Gastroesophageal sphincter (tissue), 4 donors: ENCODE measurements at regions not wholly inside any gene's neighbourhood (a gene's known extent, or its start where the extent isn't known, plus 50 kb on each side); places are given as distances from the start of the nearest gene placed in this dataset.

ENCODE experiments used
- ATAC-seq: fragments of 150-250 bp; one replicate; pipeline ENCODE4 v1.9.1; 2016; ENCODE audit warnings: mild to moderate bottlenecking, moderate library complexity
- H3K27ac ChIP-seq, 4 donors: fragments of 200-600 bp; sonication (generic) in 3 of 4; 1 replicate in 3 of 4; 2 replicates in 1 of 4; pipeline ENCODE4 v1.5.1; 2016 to 2019
- H3K27me3 ChIP-seq: fragments of 200-600 bp; sonication (generic); one replicate; pipeline ENCODE4 v1.5.1; 2019
- H3K36me3 ChIP-seq, 2 donors: fragments of 200-600 bp; sonication (generic); one replicate each; pipeline ENCODE4 v1.5.1; 2019; ENCODE audit warnings: control low read depth in 1 of 2
- H3K4me1 ChIP-seq, 3 donors: fragments of 200-600 bp; sonication (generic); 1 replicate in 2 of 3; 2 replicates in 1 of 3; pipeline ENCODE4 v1.5.1; 2016 to 2019; ENCODE audit warnings: control low read depth in 2 of 3
- H3K4me3 ChIP-seq, 2 donors: fragments of 200-600 bp; sonication (generic); one replicate each; pipeline ENCODE4 v1.5.1; 2019; ENCODE audit warnings: mild to moderate bottlenecking in 1 of 2, moderate library complexity in 1 of 2
- H3K9me3 ChIP-seq, 3 donors: fragments of 200-600 bp; sonication (generic); one replicate each; pipeline ENCODE4 v1.5.1; 2017 to 2019; ENCODE audit warnings: control low read depth in 2 of 3
- CTCF ChIP-seq, 4 experiments: fragments of 200-600 bp in 2 of 4; fragments of 450-650 bp in 2 of 4; sonication (generic) in 1 of 4; IDR thresholded peaks; one replicate each; pipeline ENCODE4 v1.5.1; 2017 to 2019; ENCODE audit warnings: antibody characterized with exemption in 4 of 4, mild to moderate bottlenecking in 2 of 4, moderate library complexity in 2 of 4
- EP300 ChIP-seq: sonication (generic); formaldehyde crosslinking; IDR thresholded peaks from one replicate; pipeline ENCODE4 v1.6.1; 2017; ENCODE audit warnings: antibody characterized with exemption, mild to moderate bottlenecking
- POLR2A ChIP-seq, 2 donors: fragments of 450-650 bp; IDR thresholded peaks; one replicate each; pipeline ENCODE4 v1.6.1; 2017; ENCODE audit warnings: antibody characterized with exemption in 2 of 2, mild to moderate bottlenecking in 2 of 2, moderate library complexity in 1 of 2
- POLR2AphosphoS5 ChIP-seq: sonication (generic); formaldehyde crosslinking; IDR thresholded peaks from one replicate; pipeline ENCODE4 v1.6.1; 2017; ENCODE audit warnings: antibody characterized with exemption
- WGBS, 2 donors: methylation state at CpG; one replicate each; pipeline ENCODE4 v1.1.5; 2018; ENCODE audit warnings: low coverage in 1 of 2; 5-methylcytosine and 5-hydroxymethylcytosine counted together

GRCh38 chr1:106754957-106755356 is 301.5 kb upstream of the PRMT6 start:
- Histone ChIP-seq H3K4me3 (no peak overlapping the region), H3K27ac (no peak overlapping the region), H3K36me3 (no peaks in the 10 kb centered on the region), H3K4me1 (no peaks in the 10 kb centered on the region), H3K27me3 (no peaks in the 10 kb centered on the region), H3K9me3 (no peaks in the 10 kb centered on the region)
- 50 to 62% methylated on average over 1 of the region's 1 CpG for whole genome bisulfite sequencing, 2 donors
- ATAC-seq: no peak
- TF ChIP-seq POLR2AphosphoS5: no peak
- TF ChIP-seq CTCF (IDR thresholded peaks at IDR 0.05): no peak
- TF ChIP-seq EP300: no peak
- no peak for TF ChIP-seq POLR2A (IDR thresholded peaks at IDR 0.05)

- Histone ChIP-seq H3K4me3 (no peak overlapping the region), H3K27me3 (no peaks in the 10 kb centered on the region), H3K27ac (no peak overlapping the region), H3K4me1 (no peaks in the 10 kb centered on the region), H3K36me3 (no peaks in the 10 kb centered on the region), H3K9me3 (no peaks in the 10 kb centered on the region)
- no peak for ATAC-seq
- WGBS, 2 donors: 20 to 55% methylated on average over 1 of the region's 1 CpG
- no peak for TF ChIP-seq EP300
- no peak for TF ChIP-seq CTCF (IDR thresholded peaks at IDR 0.05)
- no peak for TF ChIP-seq POLR2AphosphoS5
- TF ChIP-seq POLR2A (IDR thresholded peaks at IDR 0.05): no peak
Observed at GRCh38 chr1:106755682-106756406, 300.6 kb upstream of the PRMT6 start.

GRCh38 chr1:106756752-106757151 is 299.7 kb upstream of the PRMT6 start:
- TF ChIP-seq POLR2A (IDR thresholded peaks at IDR 0.05) (no peak), EP300 (no peak), POLR2AphosphoS5 (no peak), CTCF (IDR thresholded peaks at IDR 0.05) (no peak)
- no peak overlapping the region for H3K4me3 ChIP-seq
- H3K27me3 ChIP-seq: no peaks in the 10 kb centered on the region
- no peaks in the 10 kb centered on the region for H3K9me3 ChIP-seq
- 17 to 73% methylated on average over 1 of the region's 1 CpG for WGBS, 2 donors
- no peaks in the 10 kb centered on the region for H3K36me3 ChIP-seq
- no peaks in the 10 kb centered on the region for H3K4me1 ChIP-seq
- no peak overlapping the region for H3K27ac ChIP-seq
- ATAC-seq: no peak

GRCh38 chr1:106768077-106768476 is 288.4 kb upstream of the PRMT6 start:
- H3K27ac ChIP-seq: no peak overlapping the region
- no peak for ATAC-seq
- H3K9me3 ChIP-seq: peaks cover 0 to 4% (median 0%) of the 10 kb centered on the region in 3 donors
- H3K36me3 ChIP-seq: no peaks in the 10 kb centered on the region
- 27 to 41% methylated on average over 2 of the region's 2 CpGs for WGBS, 2 donors
- no peaks in the 10 kb centered on the region for H3K27me3 ChIP-seq
- H3K4me3 ChIP-seq: no peak overlapping the region
- no peak for TF ChIP-seq POLR2A (IDR thresholded peaks at IDR 0.05)
- no peak for TF ChIP-seq CTCF (IDR thresholded peaks at IDR 0.05)
- TF ChIP-seq EP300: no peak
- TF ChIP-seq POLR2AphosphoS5: no peak
- no peaks in the 10 kb centered on the region for H3K4me1 ChIP-seq

- WGBS, 2 donors: 44 to 81% methylated on average over 2 of the region's 2 CpGs
Observed at GRCh38 chr1:106768501-106768900, 288.0 kb upstream of the PRMT6 start.

More at GRCh38 chr1:106768501-106768900, 288.0 kb upstream of the PRMT6 start:
- Histone ChIP-seq H3K36me3 (no peaks in the 10 kb centered on the region), H3K9me3 (peaks cover 0 to 8% (median 0%) of the 10 kb centered on the region in 3 donors), H3K27me3 (no peaks in the 10 kb centered on the region), H3K4me1 (no peaks in the 10 kb centered on the region), H3K27ac (no peak overlapping the region), H3K4me3 (no peak overlapping the region)
- TF ChIP-seq EP300: no peak
- no peak for TF ChIP-seq POLR2A (IDR thresholded peaks at IDR 0.05)
- no peak for TF ChIP-seq POLR2AphosphoS5
- TF ChIP-seq CTCF (IDR thresholded peaks at IDR 0.05): no peak
- no peak for ATAC-seq
